ENCODE measurements at regions not wholly inside any gene's neighbourhood (a gene's known extent, or its start where the extent isn't known, plus 50 kb on each side); places are given as distances from the start of the nearest gene placed in this dataset.

- no peaks in the 10 kb centered on the region for H3K9me3 ChIP-seq (ENCODE audit: control insufficient read depth in 1 of 2, low read length in 2 of 2)
- no peaks in the 10 kb centered on the region for H3K27me3 ChIP-seq (ENCODE audit: control insufficient read depth in 1 of 2, insufficient read depth in 2 of 2, low read length in 2 of 2)
- H3K4me3 ChIP-seq (ENCODE audit: low read depth in 1 of 2, low read length in 2 of 2) = no peak overlapping the region
- H3K9ac ChIP-seq (ENCODE audit: low read depth in 1 of 2, low read length in 2 of 2) = no peak overlapping the region
- no peaks in the 10 kb centered on the region for H3K4me1 ChIP-seq (ENCODE audit: control insufficient read depth in 1 of 2, insufficient read depth in 2 of 2, low read length in 2 of 2)
- no peak overlapping the region for H3K27ac ChIP-seq (ENCODE audit: low read depth, low read length)
- no peaks in the 10 kb centered on the region for H3K36me3 ChIP-seq (ENCODE audit: control insufficient read depth in 1 of 2, insufficient read depth in 2 of 2, low read length in 2 of 2)
Measured at GRCh38 chr22:49435596-49435995, 392.1 kb downstream of the BRD1 start.

DNA sequence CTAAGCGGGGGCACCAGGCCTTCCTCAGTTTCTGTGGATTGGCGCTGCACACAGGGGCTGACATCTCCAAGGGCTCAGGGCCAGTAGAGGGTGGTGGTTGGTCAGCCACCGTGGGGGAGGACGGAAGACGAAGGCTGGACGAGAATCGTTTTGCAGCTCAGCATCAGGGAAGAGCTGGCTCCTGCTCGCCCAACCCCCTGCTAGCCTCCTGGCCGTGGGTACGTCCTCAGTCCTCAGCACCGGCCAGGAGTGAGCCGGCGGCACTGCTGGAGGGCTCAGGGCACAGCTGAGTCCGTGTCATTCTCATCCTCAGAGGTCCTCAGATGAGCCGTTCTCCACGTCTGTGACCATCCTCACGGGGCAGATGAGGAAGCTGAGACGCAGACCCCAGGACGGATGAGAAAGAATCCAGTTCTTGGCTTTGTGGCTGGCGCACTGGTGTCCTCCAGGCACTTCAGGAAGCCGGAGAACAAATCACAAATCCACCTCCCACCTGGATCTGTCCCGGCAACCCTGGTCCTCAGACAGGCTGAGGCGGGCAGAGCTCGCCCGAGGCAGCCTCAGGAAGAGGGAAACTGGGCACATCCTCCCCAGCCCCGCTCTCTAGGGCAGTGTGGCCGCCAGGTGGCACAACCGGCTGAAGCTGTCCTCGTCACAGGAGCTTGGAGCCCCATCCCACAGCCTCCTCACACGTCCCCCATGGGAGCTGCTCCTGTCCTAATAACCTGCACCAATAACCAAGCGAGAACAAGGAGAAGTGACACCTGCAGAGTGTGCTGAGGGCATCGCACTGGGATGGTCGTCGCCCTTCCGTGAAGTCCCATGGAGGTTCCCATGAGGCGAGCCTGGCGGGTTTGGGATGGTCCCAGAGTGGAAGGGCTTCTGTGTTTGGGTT is 393.7 kb downstream of the BRD1 start:
- H3K4me3 ChIP-seq (ENCODE audit: low read depth in 1 of 2, low read length in 2 of 2) = no peak overlapping the region
- H3K27ac ChIP-seq (ENCODE audit: low read depth, low read length) = no peak overlapping the region
- H3K9ac ChIP-seq (ENCODE audit: low read depth in 1 of 2, low read length in 2 of 2) = no peak overlapping the region
- H3K4me1 ChIP-seq (ENCODE audit: control insufficient read depth in 1 of 2, insufficient read depth in 2 of 2, low read length in 2 of 2) = no peaks in the 10 kb centered on the region
- no peaks in the 10 kb centered on the region for H3K27me3 ChIP-seq (ENCODE audit: control insufficient read depth in 1 of 2, insufficient read depth in 2 of 2, low read length in 2 of 2)
- no peaks in the 10 kb centered on the region for H3K36me3 ChIP-seq (ENCODE audit: control insufficient read depth in 1 of 2, insufficient read depth in 2 of 2, low read length in 2 of 2)
- no peaks in the 10 kb centered on the region for H3K9me3 ChIP-seq (ENCODE audit: control insufficient read depth in 1 of 2, low read length in 2 of 2)

DNA sequence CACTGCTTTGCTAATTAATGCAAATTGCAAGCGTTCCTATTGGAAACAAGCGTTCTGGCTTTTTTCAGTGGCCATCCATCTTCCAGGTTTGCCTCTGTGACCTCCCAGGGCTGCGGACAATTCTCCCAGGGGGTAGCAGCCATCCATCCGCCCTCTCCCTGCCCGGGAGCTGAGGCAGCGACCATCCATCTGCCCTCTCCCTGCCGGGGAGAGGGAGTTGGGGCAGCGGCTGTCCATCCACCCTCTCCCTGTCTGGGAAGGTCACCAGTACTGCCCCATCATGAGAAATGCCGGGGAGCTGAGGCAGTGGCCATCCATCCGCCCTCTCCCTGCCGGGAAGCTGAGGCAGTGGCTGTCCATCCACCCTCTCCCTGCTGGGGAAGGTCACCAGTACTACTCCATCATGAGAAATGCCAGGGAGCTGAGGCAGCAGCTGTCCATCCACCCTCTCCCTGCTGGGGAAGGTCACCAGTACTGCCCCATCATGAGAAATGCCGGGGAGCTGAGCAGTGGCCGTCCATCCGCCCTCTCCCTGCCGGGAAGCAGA is 394.7 kb downstream of the BRD1 start:
- no peak overlapping the region for H3K4me3 ChIP-seq (ENCODE audit: low read depth in 1 of 2, low read length in 2 of 2)
- no peaks in the 10 kb centered on the region for H3K4me1 ChIP-seq (ENCODE audit: control insufficient read depth in 1 of 2, insufficient read depth in 2 of 2, low read length in 2 of 2)
- no peaks in the 10 kb centered on the region for H3K27me3 ChIP-seq (ENCODE audit: control insufficient read depth in 1 of 2, insufficient read depth in 2 of 2, low read length in 2 of 2)
- no peak overlapping the region for H3K9ac ChIP-seq (ENCODE audit: low read depth in 1 of 2, low read length in 2 of 2)
- H3K36me3 ChIP-seq (ENCODE audit: control insufficient read depth in 1 of 2, insufficient read depth in 2 of 2, low read length in 2 of 2) = no peaks in the 10 kb centered on the region
- H3K27ac ChIP-seq (ENCODE audit: low read depth, low read length) = no peak overlapping the region
- H3K9me3 ChIP-seq (ENCODE audit: control insufficient read depth in 1 of 2, low read length in 2 of 2) = no peaks in the 10 kb centered on the region

- Histone ChIP-seq H3K9ac (ENCODE audit: low read depth in 1 of 2, low read length in 2 of 2) (no peak overlapping the region), H3K9me3 (ENCODE audit: control insufficient read depth in 1 of 2, low read length in 2 of 2) (no peaks in the 10 kb centered on the region), H3K4me3 (ENCODE audit: low read depth in 1 of 2, low read length in 2 of 2) (no peak overlapping the region), H3K27me3 (ENCODE audit: control insufficient read depth in 1 of 2, insufficient read depth in 2 of 2, low read length in 2 of 2) (no peaks in the 10 kb centered on the region), H3K27ac (ENCODE audit: low read depth, low read length) (no peak overlapping the region), H3K4me1 (ENCODE audit: control insufficient read depth in 1 of 2, insufficient read depth in 2 of 2, low read length in 2 of 2) (no peaks in the 10 kb centered on the region), H3K36me3 (ENCODE audit: control insufficient read depth in 1 of 2, insufficient read depth in 2 of 2, low read length in 2 of 2) (no peaks in the 10 kb centered on the region)
Measured at GRCh38 chr22:49432211-49432896, 395.3 kb downstream of the BRD1 start.

- Histone ChIP-seq H3K27me3 (ENCODE audit: control insufficient read depth in 1 of 2, insufficient read depth in 2 of 2, low read length in 2 of 2) (no peaks in the 10 kb centered on the region), H3K4me3 (ENCODE audit: low read depth in 1 of 2, low read length in 2 of 2) (no peak overlapping the region), H3K4me1 (ENCODE audit: control insufficient read depth in 1 of 2, insufficient read depth in 2 of 2, low read length in 2 of 2) (no peaks in the 10 kb centered on the region), H3K27ac (ENCODE audit: low read depth, low read length) (no peak overlapping the region), H3K9me3 (ENCODE audit: control insufficient read depth in 1 of 2, low read length in 2 of 2) (no peaks in the 10 kb centered on the region), H3K36me3 (ENCODE audit: control insufficient read depth in 1 of 2, insufficient read depth in 2 of 2, low read length in 2 of 2) (no peaks in the 10 kb centered on the region), H3K9ac (ENCODE audit: low read depth in 1 of 2, low read length in 2 of 2) (no peak overlapping the region)
Measured at GRCh38 chr22:49431551-49431950, 396.1 kb downstream of the BRD1 start.

DNA sequence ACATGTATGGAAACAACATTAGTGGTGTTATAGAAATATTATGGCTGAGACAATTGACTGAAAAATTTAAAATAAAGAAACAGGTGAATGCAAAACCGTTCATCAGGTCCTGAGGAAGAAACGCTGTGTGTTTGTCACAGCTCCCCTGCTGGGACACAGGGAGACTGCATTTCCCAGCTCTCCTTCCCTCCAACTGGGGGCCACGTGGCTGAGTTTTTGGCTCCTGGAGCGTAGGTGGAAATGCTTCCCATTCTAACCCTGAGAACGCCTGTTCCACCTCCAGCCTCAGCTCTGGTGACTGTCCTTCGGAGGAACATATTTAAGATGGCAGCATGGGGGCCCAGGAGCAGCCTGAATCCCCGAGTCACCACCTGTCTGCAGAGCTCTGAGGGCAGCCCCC is 398.6 kb downstream of the BRD1 start:
- Histone ChIP-seq H3K4me1 (ENCODE audit: control insufficient read depth in 1 of 2, insufficient read depth in 2 of 2, low read length in 2 of 2) (no peaks in the 10 kb centered on the region), H3K27me3 (ENCODE audit: control insufficient read depth in 1 of 2, insufficient read depth in 2 of 2, low read length in 2 of 2) (no peaks in the 10 kb centered on the region), H3K9me3 (ENCODE audit: control insufficient read depth in 1 of 2, low read length in 2 of 2) (no peaks in the 10 kb centered on the region), H3K27ac (ENCODE audit: low read depth, low read length) (no peak overlapping the region), H3K4me3 (ENCODE audit: low read depth in 1 of 2, low read length in 2 of 2) (no peak overlapping the region), H3K9ac (ENCODE audit: low read depth in 1 of 2, low read length in 2 of 2) (no peak overlapping the region), H3K36me3 (ENCODE audit: control insufficient read depth in 1 of 2, insufficient read depth in 2 of 2, low read length in 2 of 2) (no peaks in the 10 kb centered on the region)

DNA sequence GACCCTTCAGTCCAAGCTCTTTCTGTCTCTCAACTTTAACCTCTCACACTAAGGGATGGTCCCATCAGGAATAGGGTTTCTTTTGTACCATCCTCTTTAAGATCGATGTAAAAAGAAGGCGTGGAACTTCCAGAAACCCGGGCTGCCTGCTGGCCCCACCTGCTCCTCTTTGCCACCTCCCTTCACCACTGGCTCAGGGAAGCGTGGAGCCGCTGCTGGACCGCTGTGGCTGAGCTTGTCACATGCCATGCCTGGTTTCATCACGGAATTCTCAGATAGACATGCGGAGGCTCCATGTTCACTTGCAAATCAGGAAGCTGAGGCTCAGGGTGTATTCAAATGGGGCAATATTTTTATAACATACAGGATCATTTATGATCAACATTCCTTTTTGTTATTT is 399.7 kb downstream of the BRD1 start:
- H3K9me3 ChIP-seq (ENCODE audit: control insufficient read depth in 1 of 2, low read length in 2 of 2) = no peaks in the 10 kb centered on the region
- no peak overlapping the region for H3K27ac ChIP-seq (ENCODE audit: low read depth, low read length)
- H3K27me3 ChIP-seq (ENCODE audit: control insufficient read depth in 1 of 2, insufficient read depth in 2 of 2, low read length in 2 of 2) = no peaks in the 10 kb centered on the region
- no peak overlapping the region for H3K4me3 ChIP-seq (ENCODE audit: low read depth in 1 of 2, low read length in 2 of 2)
- H3K36me3 ChIP-seq (ENCODE audit: control insufficient read depth in 1 of 2, insufficient read depth in 2 of 2, low read length in 2 of 2) = no peaks in the 10 kb centered on the region
- H3K4me1 ChIP-seq (ENCODE audit: control insufficient read depth in 1 of 2, insufficient read depth in 2 of 2, low read length in 2 of 2) = no peaks in the 10 kb centered on the region
- H3K9ac ChIP-seq (ENCODE audit: low read depth in 1 of 2, low read length in 2 of 2) = no peak overlapping the region

DNA sequence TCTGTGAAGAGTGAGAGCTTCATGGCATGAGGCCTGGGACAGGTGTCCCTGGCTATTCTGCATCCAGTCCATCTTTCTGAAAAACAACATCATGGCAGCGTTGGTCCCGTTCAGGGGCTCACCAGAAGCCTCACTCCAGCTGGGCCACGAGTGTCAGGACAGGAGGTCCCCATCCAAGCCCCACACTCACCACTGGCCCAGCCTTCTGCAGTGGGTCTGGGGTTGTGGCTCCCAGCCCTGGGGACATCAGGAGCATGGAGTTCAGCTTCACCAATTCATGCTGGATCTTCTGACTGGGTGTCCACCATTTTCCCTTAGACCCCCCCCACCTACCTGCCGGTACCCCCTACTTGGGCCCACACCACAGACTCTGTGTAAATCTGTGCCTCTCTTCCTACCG is 400.3 kb downstream of the BRD1 start:
- H3K4me3 ChIP-seq (ENCODE audit: low read depth in 1 of 2, low read length in 2 of 2) = no peak overlapping the region
- H3K36me3 ChIP-seq (ENCODE audit: control insufficient read depth in 1 of 2, insufficient read depth in 2 of 2, low read length in 2 of 2) = no peaks in the 10 kb centered on the region
- H3K9me3 ChIP-seq (ENCODE audit: control insufficient read depth in 1 of 2, low read length in 2 of 2) = no peaks in the 10 kb centered on the region
- no peak overlapping the region for H3K27ac ChIP-seq (ENCODE audit: low read depth, low read length)
- no peaks in the 10 kb centered on the region for H3K4me1 ChIP-seq (ENCODE audit: control insufficient read depth in 1 of 2, insufficient read depth in 2 of 2, low read length in 2 of 2)
- H3K27me3 ChIP-seq (ENCODE audit: control insufficient read depth in 1 of 2, insufficient read depth in 2 of 2, low read length in 2 of 2) = no peaks in the 10 kb centered on the region
- no peak overlapping the region for H3K9ac ChIP-seq (ENCODE audit: low read depth in 1 of 2, low read length in 2 of 2)

DNA sequence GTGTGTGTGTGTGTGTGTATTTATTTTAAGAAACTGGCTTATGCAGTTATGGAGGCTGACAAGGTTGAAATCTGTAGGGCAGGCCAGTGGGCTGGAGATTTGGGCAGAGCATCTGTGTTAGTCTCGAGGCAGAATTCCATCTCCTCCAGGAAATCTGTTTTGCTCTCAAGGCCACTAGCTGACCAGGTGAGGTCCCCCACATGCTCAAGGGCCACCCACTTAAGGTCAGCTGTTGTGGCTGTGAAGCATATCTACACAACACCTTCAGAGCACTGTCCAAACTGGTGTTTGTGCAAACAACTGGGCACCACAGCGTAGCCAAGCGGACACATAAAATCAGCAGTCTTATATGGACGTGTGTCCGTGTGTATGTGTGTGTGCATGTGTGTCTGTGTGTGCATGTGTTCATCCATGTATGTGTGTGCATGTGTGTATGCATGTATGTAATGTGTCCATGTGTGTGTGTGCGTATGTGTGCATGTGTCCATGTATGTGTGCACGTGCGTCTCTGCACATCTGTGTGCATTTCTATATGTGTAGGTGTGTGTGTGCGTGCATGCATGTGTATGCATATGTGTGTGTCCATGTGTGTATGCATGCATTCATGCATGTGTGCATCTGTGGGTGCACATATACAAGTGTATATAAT is 400.9 kb downstream of the BRD1 start:
- Histone ChIP-seq H3K9me3 (ENCODE audit: control insufficient read depth in 1 of 2, low read length in 2 of 2) (no peaks in the 10 kb centered on the region), H3K4me3 (ENCODE audit: low read depth in 1 of 2, low read length in 2 of 2) (no peak overlapping the region), H3K27me3 (ENCODE audit: control insufficient read depth in 1 of 2, insufficient read depth in 2 of 2, low read length in 2 of 2) (no peaks in the 10 kb centered on the region), H3K36me3 (ENCODE audit: control insufficient read depth in 1 of 2, insufficient read depth in 2 of 2, low read length in 2 of 2) (no peaks in the 10 kb centered on the region), H3K27ac (ENCODE audit: low read depth, low read length) (no peak overlapping the region), H3K4me1 (ENCODE audit: control insufficient read depth in 1 of 2, insufficient read depth in 2 of 2, low read length in 2 of 2) (no peaks in the 10 kb centered on the region), H3K9ac (ENCODE audit: low read depth in 1 of 2, low read length in 2 of 2) (no peak overlapping the region)

GRCh38 chr22:49426098-49426497 is 401.6 kb downstream of the BRD1 start:
- no peak overlapping the region for H3K27ac ChIP-seq (ENCODE audit: low read depth, low read length)
- H3K9me3 ChIP-seq (ENCODE audit: control insufficient read depth in 1 of 2, low read length in 2 of 2) = no peaks in the 10 kb centered on the region
- no peaks in the 10 kb centered on the region for H3K27me3 ChIP-seq (ENCODE audit: control insufficient read depth in 1 of 2, insufficient read depth in 2 of 2, low read length in 2 of 2)
- H3K9ac ChIP-seq (ENCODE audit: low read depth in 1 of 2, low read length in 2 of 2) = no peak overlapping the region
- H3K4me3 ChIP-seq (ENCODE audit: low read depth in 1 of 2, low read length in 2 of 2) = no peak overlapping the region
- H3K36me3 ChIP-seq (ENCODE audit: control insufficient read depth in 1 of 2, insufficient read depth in 2 of 2, low read length in 2 of 2) = no peaks in the 10 kb centered on the region
- H3K4me1 ChIP-seq (ENCODE audit: control insufficient read depth in 1 of 2, insufficient read depth in 2 of 2, low read length in 2 of 2) = no peaks in the 10 kb centered on the region

Data from duodenal mucosa (tissue), 2 donors.